SK-N-MC (cell line): ENCODE measurements at regions not wholly inside any gene's neighbourhood (a gene's known extent, or its start where the extent isn't known, plus 50 kb on each side); places are given as distances from the start of the nearest gene placed in this dataset.

ENCODE experiments used
- EZH2 ChIP-seq: fragments of 200-600 bp; sonication (generic); IDR thresholded peaks from one replicate; pipeline ENCODE4 v1.6.1; 2017; ENCODE audit warnings: antibody characterized with exemption
- POLR2AphosphoS5 ChIP-seq: IDR thresholded peaks from 2 replicates; pipeline ENCODE4 v1.6.1; 2012; ENCODE audit warnings: mild to moderate bottlenecking, low read depth, low read length, borderline replicate concordance

- TF ChIP-seq EZH2 (no peak), POLR2AphosphoS5 (no peak)
These were observed 156.0 kb upstream of the SOX6 start for GRCh38 chr11:16512198-16512898.
